Activated CD4-positive, alpha-beta T cell treated with anti-CD3 and anti-CD28 coated beads, Interleukin-2, Interleukin-6, amounts not matched to agents 100 ng/mL and 50 ng/mL, durations not matched to agents 16 hours and 8 hours (primary cell): ENCODE measurements at regions not wholly inside any gene's neighbourhood (a gene's known extent, or its start where the extent isn't known, plus 50 kb on each side); places are given as distances from the start of the nearest gene placed in this dataset.
A peak's percentile ranks its signal among the peaks of the same experiment; 100 is the strongest.

Experiments used
- DNase-seq: peaks from one replicate; pipeline ENCODE4 v3.0.0-alpha.2; 2020

GRCh38 chr10:32169556-32169955 lies 113.3 kb upstream of the KIF5B start:
- no peak for DNase-seq

GRCh38 chr10:32167450-32167849 lies 111.2 kb upstream of the KIF5B start:
- no peak for DNase-seq

- DNase-seq, result no peak
Measured at GRCh38 chr10:32166365-32166764, 110.1 kb upstream of the KIF5B start.

GRCh38 chr10:32163762-32164148 lies 107.5 kb upstream of the KIF5B start:
- no peak for DNase-seq

DNA sequence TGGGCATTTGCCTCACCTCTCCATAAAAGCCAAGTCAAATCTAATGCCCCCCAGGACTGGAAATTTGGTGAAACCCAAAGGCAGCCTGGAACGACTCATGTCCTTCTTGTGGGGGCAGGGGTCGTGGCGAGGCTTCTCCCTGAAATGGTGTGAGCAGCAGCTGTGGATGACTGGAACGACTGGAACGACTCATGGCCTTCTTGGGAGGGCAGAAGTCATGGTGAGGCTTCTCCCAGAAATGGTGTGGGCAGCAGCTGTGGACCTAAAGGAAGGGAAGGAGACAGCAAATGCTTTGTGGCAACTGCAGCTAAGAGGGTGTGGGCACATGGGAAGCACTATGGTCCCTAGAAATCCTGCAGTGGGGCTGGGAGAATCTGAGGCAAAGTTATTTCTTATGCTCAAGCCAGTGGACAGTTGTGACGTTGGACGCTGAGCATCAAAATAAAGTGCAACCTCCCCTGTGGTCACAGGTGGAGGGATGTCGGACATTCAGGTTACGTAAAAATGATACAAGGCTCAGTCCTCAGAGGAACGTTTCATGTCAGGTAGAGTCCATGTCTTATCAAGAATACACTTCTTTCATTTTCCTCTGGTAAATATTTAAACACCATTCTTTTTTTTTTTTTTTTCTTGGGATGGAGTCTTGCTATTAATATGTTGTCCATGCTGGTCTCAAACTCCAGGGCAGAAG lies 107.0 kb upstream of the KIF5B start:
- DNase-seq, result no peak

GRCh38 chr10:32161586-32161985 lies 105.4 kb upstream of the KIF5B start:
- DNase-seq, result no peak

GRCh38 chr10:32160864-32161263 lies 104.6 kb upstream of the KIF5B start:
- no peak for DNase-seq

DNA sequence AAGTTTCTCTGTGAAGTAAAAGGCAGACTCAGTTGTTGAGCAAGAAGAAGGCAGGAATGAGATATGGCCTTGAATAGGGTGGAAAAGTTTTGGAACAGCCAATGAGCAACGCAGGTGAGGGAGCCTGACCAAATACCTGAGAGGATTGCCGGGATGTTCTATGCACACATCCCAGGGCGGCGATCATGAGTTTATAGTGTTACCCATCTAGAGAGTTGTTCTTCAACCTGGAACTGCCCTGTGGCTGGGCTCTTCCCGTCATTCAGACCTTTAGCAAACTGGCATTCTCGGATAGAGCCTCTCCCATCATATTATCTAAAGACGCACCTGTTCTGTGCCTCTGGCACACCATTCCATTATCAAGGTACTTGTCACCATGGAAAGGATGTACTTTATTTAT lies 103.0 kb upstream of the KIF5B start:
- DNase-seq, result no peak

GRCh38 chr10:32156031-32156495 lies 99.8 kb upstream of the KIF5B start:
- DNase-seq, result no peak

DNA sequence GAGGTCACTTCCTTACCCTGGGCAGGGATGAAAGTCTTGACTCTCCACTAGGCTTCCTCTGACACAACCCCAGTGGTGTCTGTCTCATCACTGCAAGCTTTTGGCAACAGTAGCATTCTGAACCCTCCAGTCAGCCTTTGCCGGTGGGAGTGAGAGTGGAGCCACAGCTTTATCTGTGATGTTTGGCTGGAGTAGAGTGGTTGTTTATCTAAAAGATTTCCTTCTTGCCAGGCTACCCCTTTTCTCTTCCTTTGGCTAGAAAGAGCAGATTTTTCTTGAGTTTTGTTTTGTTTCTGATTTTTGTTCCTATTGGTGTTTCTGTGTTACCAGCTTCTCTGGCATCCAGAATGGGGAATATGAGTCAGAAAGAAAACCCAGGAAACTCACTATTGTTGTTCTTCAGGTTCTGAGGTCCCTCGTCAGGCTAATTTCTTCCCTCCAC lies 98.9 kb upstream of the KIF5B start:
- no peak for DNase-seq

DNA sequence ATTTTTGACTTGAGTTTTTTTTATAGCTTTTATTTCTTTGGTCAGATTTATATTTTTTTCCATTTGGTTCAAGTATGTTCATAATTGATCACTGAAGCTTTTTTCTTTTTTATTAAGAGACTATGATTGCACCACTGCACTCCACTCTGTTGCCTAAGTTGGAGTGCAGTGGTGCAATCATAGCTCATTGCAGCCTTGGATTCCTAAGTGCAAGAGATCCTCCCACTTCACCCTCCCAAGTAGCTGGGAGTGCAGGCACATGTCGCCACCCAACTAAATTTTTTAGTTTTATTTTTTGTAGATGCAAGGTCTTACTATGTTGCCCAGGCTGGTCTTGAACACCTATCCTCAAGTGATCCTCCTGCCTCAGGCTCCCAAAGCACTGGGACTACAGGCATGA lies 97.7 kb upstream of the KIF5B start:
- DNase-seq, result no peak

- no peak for DNase-seq
Measured at GRCh38 chr10:32153252-32153651, 97.0 kb upstream of the KIF5B start.

DNA sequence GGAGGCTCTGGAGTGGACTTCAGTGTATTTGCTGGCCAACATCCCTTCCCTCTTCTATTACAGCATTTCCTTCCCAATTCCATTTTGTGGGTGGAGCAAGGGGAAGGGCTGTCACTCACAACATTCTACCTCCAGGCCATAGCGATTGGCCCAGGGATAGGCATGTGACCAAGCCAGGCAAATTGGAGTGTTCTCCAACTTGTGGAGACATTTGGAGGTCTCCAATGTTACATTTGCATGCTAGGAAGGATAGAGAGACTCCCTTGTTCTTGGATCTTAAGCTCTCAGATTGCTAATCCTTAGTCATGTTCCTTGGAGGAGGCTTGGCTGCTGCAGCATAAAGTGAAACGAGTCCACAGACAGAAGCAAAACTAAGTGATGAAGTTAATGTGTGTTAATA lies 95.6 kb upstream of the KIF5B start:
- DNase-seq, result no peak

DNA sequence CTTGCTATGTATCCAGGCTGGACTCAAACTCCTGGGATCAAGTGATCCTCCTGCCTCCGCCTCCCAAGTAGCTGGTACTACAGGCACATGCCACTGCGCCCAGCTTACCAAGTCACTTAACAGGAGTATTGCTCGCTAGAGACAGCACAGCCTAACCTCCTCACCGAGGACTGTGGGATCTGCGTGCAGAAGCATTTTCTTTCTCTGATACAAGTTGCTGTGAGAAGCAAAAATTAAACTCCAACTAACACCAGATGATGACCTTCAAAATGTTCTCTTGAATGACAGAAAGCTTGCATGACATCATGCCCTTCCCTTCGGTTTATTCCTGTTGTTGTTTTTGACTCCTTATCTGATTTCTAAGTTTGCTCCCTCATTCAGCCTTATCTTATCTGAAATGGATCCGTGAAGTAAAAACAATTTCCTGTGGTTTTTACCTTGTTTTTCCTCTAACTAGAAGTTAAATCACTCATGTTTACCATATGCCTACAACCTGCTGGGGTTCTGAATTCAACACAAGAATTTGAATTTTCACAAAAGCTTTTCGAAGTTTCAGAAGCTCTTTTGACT lies 94.4 kb upstream of the KIF5B start:
- peak; percentile 69 for DNase-seq

- DNase-seq, result peak; percentile 87
Measured at GRCh38 chr10:32149252-32149955, 93.2 kb upstream of the KIF5B start.

- DNase-seq, result no peak
Measured at GRCh38 chr10:32148864-32149251, 92.6 kb upstream of the KIF5B start.

DNA sequence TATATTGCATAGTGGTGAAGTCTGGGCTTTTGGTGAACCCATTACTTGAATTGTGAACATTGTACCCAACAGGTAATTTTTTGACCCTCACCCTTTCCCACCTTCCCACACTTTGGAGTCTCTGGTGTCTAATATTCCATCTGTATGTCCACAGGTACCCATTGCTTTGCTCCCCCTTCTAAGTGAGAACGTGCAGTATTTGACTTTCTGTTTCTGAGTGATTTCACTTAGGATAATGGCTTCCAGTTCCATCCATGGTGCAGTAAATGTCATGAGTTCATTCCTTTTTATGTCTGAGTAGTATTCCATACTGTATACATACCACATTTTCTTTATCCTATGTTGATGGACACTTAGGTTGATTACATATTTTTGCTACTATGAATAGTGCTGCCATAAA lies 91.5 kb upstream of the KIF5B start:
- DNase-seq, result no peak

DNA sequence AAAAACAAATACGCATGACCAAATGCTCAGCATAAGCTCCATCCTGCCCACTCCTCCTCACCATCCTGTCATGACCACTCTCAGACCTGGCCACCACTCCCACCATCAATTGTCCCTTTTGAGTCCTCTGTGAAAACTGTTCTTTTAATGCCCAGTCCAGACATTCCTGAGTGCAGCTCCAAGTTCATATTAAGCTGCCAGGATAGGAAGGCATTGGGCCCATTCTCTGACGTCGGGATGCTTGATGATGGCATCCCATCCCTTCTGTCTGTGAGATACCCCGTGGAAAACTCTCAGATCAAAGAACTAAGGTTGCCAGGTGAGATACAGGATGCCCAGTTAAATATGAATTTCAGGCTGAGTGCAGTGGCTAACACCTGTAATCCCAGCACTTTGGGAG lies 89.9 kb upstream of the KIF5B start:
- no peak for DNase-seq

DNA sequence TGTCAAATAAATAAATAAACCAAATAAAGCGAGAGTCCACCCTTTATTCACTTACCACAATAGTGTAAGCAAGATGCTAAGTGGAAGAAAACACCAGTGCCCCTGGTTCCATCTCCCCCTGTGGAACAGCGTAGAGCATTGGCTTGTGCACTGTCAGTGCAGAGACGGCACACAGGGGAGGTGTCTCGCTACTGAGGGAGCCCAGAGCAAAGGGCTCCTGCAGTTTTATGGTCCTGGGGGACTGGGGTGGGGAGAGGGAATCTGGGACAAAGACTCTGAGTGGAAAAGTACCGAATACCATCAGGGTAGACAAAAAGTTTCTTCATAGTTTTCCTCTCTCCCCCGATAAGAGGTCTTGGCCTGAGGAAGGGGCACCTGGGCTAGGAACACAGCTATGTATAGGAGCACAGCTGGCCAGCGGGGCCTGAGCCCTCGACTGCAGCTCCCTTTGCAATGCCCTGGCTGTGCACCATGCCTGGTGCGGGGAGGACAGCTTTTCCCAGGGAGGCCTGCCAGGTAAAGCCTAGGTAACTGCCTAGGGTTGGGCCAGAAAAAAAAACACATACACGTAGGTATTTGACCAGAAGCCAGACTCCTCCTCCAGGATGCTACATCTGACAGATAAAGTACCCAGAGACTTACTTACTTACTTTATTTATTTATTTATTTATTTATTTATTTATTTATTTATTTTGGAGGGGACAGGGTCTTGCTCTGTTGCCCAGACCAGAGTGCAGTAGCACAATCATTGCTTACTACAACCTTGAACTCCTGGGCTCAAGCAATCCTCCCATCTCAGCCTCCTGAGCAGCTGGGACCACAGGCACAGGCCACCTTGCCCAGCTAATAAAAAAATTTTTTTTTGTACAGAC lies 88.8 kb upstream of the KIF5B start:
- no peak for DNase-seq

GRCh38 chr10:32143302-32143847 lies 87.2 kb upstream of the KIF5B start:
- no peak for DNase-seq

DNA sequence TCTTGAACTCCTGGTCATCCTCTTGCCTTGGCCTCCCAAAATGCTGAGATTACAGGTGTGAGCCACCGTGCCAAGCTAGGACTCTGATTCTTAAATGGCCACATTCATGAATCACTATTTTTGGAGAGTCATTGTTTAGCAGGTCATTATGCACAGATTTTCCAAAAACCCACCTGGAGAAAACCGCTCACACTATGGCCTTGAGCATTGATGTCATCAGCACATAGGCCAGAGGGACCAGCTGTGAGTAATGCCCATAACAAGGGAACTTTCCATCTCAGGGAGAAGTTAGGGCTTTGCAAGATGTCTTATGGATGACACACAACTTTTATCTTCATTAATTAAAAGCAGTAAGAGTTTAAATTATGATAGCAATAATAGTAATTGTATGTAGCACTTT lies 86.4 kb upstream of the KIF5B start:
- no peak for DNase-seq

GRCh38 chr10:32141018-32141807 lies 85.0 kb upstream of the KIF5B start:
- DNase-seq, result no peak
